COLO668 (cell line): ENCODE measurements at regions not wholly inside any gene's neighbourhood (a gene's known extent, or its start where the extent isn't known, plus 50 kb on each side); places are given as distances from the start of the nearest gene placed in this dataset.

ENCODE experiments used
- DNase-seq: peaks from one replicate; lab custom pipeline; 2025; ENCODE audit not compliant: unreplicated experiment; lab: John Stamatoyannopoulos, UW

- DNase-seq = no peak
Measured at GRCh38 chr12:89111964-89112363, 240.3 kb downstream of the DUSP6 start.

DNA sequence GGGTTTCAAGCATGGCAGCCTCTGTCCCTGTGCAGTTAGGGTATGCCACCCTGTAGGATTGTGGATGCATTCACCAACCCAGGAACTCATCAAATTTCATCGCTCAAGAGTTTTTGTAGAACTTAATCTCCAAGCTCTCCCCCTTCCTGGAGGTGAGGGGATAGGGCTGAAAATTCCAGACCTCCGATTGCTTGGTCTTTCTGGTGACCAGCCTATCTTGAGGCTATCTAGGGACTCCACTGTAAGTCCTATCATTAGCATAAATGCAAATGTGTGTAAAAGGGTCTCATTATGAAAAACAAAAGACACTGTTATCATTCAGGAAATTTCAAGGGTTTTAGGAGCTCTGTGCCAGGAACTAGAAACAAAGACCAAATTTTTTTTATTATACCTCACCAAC is 244.0 kb downstream of the DUSP6 start:
- no peak for DNase-seq

GRCh38 chr12:89106950-89107349 is 245.4 kb downstream of the DUSP6 start:
- no peak for DNase-seq

- DNase-seq = no peak
Measured at GRCh38 chr12:89105243-89105642, 247.1 kb downstream of the DUSP6 start.

DNA sequence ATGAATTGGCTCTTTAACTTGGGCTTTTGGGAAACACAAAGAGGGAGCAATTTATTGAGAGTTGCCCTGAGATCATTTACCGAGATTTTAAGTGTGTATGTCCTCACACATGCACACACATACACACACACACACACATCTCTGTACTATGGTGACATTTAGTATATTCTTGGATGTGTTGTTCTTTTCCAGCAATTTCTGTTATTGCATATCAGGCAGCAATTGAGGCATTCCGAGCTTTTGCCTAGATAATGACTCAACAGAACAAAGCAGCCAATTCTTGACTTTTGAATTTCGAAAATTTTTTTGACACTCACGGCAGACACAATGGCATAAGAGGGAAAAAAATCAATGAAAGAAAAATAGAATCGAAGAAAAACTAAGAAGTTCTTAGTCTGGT is 248.5 kb downstream of the DUSP6 start:
- DNase-seq = no peak

DNA sequence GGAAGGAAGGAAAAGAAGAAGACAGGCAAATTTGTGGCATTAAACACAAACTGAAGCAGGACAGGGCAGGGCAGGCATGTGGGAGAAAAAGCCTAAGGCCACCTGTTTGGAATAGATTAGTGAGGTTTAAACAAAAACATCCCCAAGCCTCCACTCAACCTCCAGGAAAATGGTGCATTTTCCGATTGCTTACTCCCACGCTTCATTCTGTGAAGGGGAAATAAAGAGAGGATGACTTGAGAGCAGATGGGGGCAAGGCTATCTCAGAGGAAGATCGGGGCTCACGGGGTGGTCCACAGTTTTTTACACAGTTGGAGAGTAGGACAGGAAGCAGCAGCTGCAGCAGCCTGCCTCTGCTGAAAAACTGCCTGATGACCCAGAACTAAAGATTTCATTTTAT is 250.9 kb downstream of the DUSP6 start:
- no peak for DNase-seq

DNA sequence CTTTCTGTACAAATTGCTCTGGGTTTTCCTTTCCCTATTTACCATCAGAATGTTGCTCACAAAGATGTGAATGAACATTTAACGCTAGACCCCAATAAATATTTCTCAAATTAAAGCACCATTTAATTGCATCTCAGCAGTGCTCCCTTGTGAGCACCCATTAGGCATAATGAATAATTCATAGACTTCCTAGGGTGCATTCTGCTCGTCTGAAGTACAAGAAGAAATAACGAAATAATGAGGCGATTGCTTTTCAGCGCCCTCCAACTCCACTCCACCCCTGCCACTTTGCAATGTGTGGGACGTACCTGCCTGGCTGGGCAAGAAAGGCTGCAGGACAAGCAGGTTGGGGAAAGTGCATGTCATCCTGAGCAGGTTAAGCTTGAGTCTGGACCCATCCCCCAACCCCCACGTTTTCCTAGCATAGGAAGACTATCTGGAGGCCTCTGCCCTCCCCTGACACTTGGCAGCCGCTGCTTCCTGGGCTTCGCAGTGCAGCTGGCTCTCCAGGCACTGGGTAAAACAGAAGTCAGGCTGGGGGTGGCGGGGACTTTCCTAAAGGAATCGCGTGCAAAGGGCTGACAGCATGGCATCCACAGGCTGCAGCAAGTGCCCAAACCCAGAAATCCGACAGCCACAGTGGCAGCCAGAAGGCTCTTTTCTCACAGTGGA is 253.7 kb downstream of the DUSP6 start:
- DNase-seq = no peak

GRCh38 chr12:89092297-89092696 is 260.0 kb downstream of the DUSP6 start:
- DNase-seq = no peak

- DNase-seq = no peak
Measured at GRCh38 chr12:89091293-89091841, 260.9 kb downstream of the DUSP6 start.

- DNase-seq = no peak
Measured at GRCh38 chr12:89089264-89089663, 263.0 kb downstream of the DUSP6 start.

GRCh38 chr12:89087876-89088275 is 264.4 kb downstream of the DUSP6 start:
- DNase-seq = no peak

DNA sequence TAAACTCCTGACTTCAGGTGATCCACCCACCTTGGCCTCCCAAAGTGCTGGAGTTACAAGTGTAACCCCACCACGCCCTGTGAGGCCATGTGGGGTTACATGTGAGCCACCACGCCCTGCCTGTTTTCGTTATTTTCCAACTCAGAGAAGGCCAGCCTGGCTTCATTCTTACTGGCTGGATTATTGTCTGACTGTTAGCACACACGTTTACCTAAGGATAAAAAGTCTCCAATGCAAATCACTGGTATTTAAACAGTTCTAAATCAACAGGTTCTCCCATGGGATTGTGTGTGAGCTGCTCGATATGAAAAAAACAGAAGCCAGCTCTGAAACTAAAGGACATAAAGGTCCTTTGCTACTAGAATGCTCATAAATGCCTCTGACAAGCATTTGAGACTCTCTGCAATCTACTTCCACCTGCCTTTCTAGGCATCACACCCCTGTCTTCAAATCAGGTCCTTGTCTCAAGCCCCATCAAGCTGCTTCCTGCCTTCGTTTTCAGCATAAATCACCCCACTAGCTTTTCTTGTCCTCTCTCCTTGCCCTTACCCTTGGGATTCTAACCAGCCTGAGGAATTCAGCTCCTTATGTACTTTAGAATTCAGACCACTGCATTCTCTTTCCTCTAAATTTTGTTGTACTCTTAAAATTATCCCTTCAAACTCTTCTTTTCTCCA is 265.0 kb downstream of the DUSP6 start:
- DNase-seq = no peak

- DNase-seq = no peak
Measured at GRCh38 chr12:89085421-89085820, 266.9 kb downstream of the DUSP6 start.

- no peak for DNase-seq
Measured at GRCh38 chr12:89084751-89085150, 267.6 kb downstream of the DUSP6 start.

DNA sequence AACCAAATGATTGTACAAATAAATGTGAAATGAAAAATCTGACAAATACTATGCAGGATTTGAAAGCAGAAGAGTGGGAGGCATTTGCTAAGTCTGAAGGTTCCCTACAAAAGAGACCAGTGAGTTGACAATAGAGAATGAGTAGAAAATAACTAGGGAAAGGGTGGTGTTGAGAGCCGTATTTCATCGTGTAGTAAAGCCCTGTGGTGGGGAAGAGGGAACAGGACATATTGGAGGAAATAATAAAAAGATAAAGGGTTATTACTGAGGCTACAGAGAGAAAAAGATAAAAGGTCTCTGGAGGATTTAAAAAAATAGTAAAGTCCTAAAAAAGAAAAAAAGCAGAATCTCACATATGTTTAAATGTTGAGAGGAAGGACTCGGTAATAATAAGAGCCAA is 268.8 kb downstream of the DUSP6 start:
- DNase-seq = no peak

GRCh38 chr12:89082370-89082753 is 269.9 kb downstream of the DUSP6 start:
- DNase-seq = no peak

- DNase-seq = no peak
Measured at GRCh38 chr12:89081719-89082369, 270.5 kb downstream of the DUSP6 start.

- DNase-seq = no peak
Measured at GRCh38 chr12:89080793-89081465, 271.4 kb downstream of the DUSP6 start.

DNA sequence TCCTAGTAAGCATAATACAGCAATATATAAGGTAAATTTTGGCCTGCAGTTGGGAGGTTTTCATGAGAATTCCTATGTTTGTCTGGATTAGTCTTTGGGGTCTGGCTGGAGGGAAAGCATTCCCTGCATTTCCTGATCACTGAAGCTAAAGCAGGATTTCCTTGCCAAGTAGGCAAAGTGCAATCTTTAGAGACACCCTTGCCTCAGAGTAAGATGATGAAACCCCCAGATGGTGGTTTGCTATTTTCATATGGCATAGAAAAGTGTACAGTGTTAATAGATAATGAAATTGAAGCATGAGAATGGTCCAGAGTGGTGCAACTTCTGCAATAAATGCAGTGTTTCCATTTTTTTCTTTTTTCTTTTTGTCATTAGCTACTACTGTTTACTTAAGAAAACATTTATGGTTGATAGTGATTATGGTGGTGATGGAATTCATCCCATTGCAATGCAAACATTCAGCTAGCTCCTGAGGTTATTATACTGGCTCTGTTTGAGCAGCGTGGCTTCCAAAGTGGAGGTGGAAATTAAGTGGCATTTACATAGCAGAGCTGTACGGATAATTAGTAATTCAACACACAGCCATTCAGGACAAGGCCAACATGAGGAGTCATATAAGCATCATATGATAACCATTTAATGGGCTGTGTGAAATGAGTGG is 276.3 kb downstream of the DUSP6 start:
- DNase-seq = no peak

DNA sequence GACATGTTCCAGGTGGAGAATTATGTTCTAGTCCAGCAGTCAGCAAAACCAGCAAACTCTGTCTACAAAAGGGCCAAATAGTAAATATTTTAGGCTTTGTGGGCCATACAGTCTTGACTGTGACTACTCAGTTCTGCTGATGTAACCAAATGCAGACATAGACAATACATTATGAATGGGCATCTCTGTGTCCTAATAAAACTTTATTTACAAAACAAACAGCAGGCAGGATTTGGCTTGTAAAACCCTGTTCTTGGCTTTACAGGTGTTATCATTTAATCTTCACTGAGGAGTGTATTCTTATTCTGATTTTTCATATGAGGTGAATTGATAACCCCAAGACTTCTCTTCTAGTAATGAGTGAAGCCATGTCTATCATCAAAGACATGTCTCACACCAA is 278.6 kb downstream of the DUSP6 start:
- DNase-seq = no peak

DNA sequence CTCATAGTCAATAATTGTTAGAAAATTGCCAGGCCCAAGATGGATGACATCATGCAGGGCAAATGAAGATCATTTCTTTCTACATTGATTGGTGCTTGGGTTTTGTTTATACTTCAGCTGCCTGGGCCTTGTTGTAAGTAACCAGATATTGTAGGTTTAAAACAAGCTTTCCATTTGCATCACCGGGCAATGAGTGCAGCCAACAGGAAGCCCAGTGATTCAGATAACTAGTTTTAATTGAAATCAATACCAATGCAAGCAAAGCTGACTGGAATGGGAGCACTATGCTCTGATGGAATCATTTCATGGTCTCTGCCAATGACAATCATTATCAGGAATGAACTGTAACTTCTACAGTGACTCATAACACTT is 279.3 kb downstream of the DUSP6 start:
- peak; percentile 66 for DNase-seq
